ENCODE measurements at regions not wholly inside any gene's neighbourhood (a gene's known extent, or its start where the extent isn't known, plus 50 kb on each side); places are given as distances from the start of the nearest gene placed in this dataset.

- no peaks in the 10 kb centered on the region for H3K36me3 Mint-ChIP-seq (ENCODE audit: low read depth)
- H3K27ac Mint-ChIP-seq = no peak overlapping the region
- peaks cover 11% of the 10 kb centered on the region for H3K9me3 Mint-ChIP-seq
- no peak for TF ChIP-seq CTCF (IDR thresholded peaks at IDR 0.05; ENCODE audit: unreplicated experiment in 3 of 3)
- H3K4me3 Mint-ChIP-seq = no peak overlapping the region
- H3K4me1 Mint-ChIP-seq = peaks cover 24% of the 10 kb centered on the region
- H3K27me3 Mint-ChIP-seq (ENCODE audit: low read depth) = peaks cover 34% of the 10 kb centered on the region
These were observed 59.1 kb upstream of the SMOC2 start for GRCh38 chr6:168381726-168382458.

- Mint-ChIP-seq H3K9me3 (peaks cover 9% of the 10 kb centered on the region), H3K4me1 (peaks cover 17% of the 10 kb centered on the region), H3K4me3 (no peak overlapping the region), H3K27ac (no peak overlapping the region), H3K36me3 (ENCODE audit: low read depth) (no peaks in the 10 kb centered on the region), H3K27me3 (ENCODE audit: low read depth) (peaks cover 28% of the 10 kb centered on the region)
- TF ChIP-seq CTCF (IDR thresholded peaks at IDR 0.05; ENCODE audit: unreplicated experiment in 3 of 3) = no peak
These were observed 57.7 kb upstream of the SMOC2 start for GRCh38 chr6:168383062-168383854.

GRCh38 chr6:168384045-168385036 lies 56.6 kb upstream of the SMOC2 start:
- Mint-ChIP-seq H3K4me1 (peaks cover 17% of the 10 kb centered on the region), H3K27me3 (ENCODE audit: low read depth) (peaks cover 29% of the 10 kb centered on the region)
- no peak for TF ChIP-seq CTCF (IDR thresholded peaks at IDR 0.05; ENCODE audit: unreplicated experiment in 3 of 3)

GRCh38 chr6:168385037-168385759 lies 55.8 kb upstream of the SMOC2 start:
- H3K27ac Mint-ChIP-seq = peak overlapping the region in 2 of 3 experiments; percentile 26 to 42
- TF ChIP-seq CTCF (IDR thresholded peaks at IDR 0.05; ENCODE audit: unreplicated experiment in 3 of 3) = no peak
- H3K4me3 Mint-ChIP-seq = no peak overlapping the region
- peaks cover 6% of the 10 kb centered on the region for H3K9me3 Mint-ChIP-seq
- no peaks in the 10 kb centered on the region for H3K36me3 Mint-ChIP-seq (ENCODE audit: low read depth)
- peaks cover 38% of the 10 kb centered on the region for H3K27me3 Mint-ChIP-seq (ENCODE audit: low read depth)
- peaks cover 17% of the 10 kb centered on the region for H3K4me1 Mint-ChIP-seq

More at GRCh38 chr6:168384045-168385036, 56.6 kb upstream of the SMOC2 start:
- H3K4me3 Mint-ChIP-seq = no peak overlapping the region
- no peak overlapping the region for H3K27ac Mint-ChIP-seq
- peaks cover 6% of the 10 kb centered on the region for H3K9me3 Mint-ChIP-seq
- H3K36me3 Mint-ChIP-seq (ENCODE audit: low read depth) = no peaks in the 10 kb centered on the region
